Ishikawa (cell line): ENCODE measurements at regions not wholly inside any gene's neighbourhood (a gene's known extent, or its start where the extent isn't known, plus 50 kb on each side); places are given as distances from the start of the nearest gene placed in this dataset.

Source experiments
- CEBPB ChIP-seq: IDR thresholded peaks from 2 replicates; pipeline ENCODE4 v1.6.1; 2012
- EP300 ChIP-seq: IDR thresholded peaks from 2 replicates; pipeline ENCODE4 v1.6.1; 2012; ENCODE audit warnings: borderline replicate concordance
- TF ChIP-seq, protein P1 (sequence below): IDR thresholded peaks from 2 replicates; pipeline ENCODE4 v1.6.1; 2012; ENCODE audit warnings: low read depth, mild to moderate bottlenecking

DNA sequence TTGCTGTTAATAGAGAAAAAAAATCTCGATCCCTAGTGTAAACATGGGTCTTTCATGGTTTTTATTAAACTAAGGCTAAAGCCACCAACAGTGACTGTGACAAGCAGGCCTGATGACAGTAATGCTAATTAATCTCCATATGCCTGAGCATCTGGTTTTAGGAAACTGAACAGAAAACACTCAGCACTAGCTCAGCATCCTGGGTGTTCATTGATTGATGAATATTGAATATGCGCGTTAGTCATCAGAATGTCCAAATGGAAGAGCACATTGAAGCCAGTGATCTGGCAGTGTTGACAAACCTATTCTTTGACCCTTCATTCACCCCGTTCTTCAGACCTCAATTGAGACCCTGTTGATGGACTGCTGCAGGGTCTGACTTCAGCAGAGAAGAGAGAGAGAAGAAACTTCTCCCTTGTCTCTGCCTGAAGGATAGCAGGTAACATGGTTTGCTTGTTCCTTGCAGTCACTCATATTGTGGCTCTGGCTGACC is 283.8 kb downstream of the RDH14 start:
- TF ChIP-seq EP300 = no peak
- TF ChIP-seq, protein P1, sequence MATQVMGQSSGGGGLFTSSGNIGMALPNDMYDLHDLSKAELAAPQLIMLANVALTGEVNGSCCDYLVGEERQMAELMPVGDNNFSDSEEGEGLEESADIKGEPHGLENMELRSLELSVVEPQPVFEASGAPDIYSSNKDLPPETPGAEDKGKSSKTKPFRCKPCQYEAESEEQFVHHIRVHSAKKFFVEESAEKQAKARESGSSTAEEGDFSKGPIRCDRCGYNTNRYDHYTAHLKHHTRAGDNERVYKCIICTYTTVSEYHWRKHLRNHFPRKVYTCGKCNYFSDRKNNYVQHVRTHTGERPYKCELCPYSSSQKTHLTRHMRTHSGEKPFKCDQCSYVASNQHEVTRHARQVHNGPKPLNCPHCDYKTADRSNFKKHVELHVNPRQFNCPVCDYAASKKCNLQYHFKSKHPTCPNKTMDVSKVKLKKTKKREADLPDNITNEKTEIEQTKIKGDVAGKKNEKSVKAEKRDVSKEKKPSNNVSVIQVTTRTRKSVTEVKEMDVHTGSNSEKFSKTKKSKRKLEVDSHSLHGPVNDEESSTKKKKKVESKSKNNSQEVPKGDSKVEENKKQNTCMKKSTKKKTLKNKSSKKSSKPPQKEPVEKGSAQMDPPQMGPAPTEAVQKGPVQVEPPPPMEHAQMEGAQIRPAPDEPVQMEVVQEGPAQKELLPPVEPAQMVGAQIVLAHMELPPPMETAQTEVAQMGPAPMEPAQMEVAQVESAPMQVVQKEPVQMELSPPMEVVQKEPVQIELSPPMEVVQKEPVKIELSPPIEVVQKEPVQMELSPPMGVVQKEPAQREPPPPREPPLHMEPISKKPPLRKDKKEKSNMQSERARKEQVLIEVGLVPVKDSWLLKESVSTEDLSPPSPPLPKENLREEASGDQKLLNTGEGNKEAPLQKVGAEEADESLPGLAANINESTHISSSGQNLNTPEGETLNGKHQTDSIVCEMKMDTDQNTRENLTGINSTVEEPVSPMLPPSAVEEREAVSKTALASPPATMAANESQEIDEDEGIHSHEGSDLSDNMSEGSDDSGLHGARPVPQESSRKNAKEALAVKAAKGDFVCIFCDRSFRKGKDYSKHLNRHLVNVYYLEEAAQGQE = no peak
- TF ChIP-seq CEBPB = no peak
